Caco-2 (cell line): ENCODE measurements at regions not wholly inside any gene's neighbourhood (a gene's known extent, or its start where the extent isn't known, plus 50 kb on each side); places are given as distances from the start of the nearest gene placed in this dataset.

Source experiments
- BruUV-seq: library from RNA; stranded (reverse); fragments of 400-500 nt; replicated peaks from 2 replicates; lab custom pipeline; 2021; lab: Mats Ljungman, UMichigan
- CTCF ChIA-PET: fragments of 300-600 bp; sonication (Branson Sonifier 250); formaldehyde crosslinking; loops from one replicate; lab custom pipeline; 2022; ENCODE audit warnings: antibody characterized with exemption; lab: Charles Lee
- POLR2A ChIA-PET: fragments of 300-600 bp; sonication (Branson Sonifier 250); formaldehyde crosslinking; loops from one replicate; lab custom pipeline; 2022; ENCODE audit warnings: antibody characterized with exemption; lab: Charles Lee
- DNase-seq, 2 experiments: peaks; one replicate each; pipeline versions ENCODE4 v3.0.0 to v3.0.0-alpha.2; 2020 to 2022
- H3K27me3 ChIP-seq: replicated peaks from 2 replicates; pipeline ENCODE4 v1.6.0; 2011; ENCODE audit warnings: low read length; ENCODE audit not compliant: control insufficient read depth, insufficient read depth
- H3K36me3 ChIP-seq: 2 replicates; pipeline ENCODE4 v1.5.1; 2011; ENCODE audit warnings: low read length; ENCODE audit not compliant: control insufficient read depth, insufficient read depth
- H3K4me1 ChIP-seq: fragments of 250-450 bp; sonication (Bioruptor Pico); 2 replicates; pipeline ENCODE4 v1.5.1; 2020; ENCODE audit warnings: mild to moderate bottlenecking
- H3K4me3 ChIP-seq: 2 replicates; pipeline ENCODE4 v1.5.1; 2011; ENCODE audit warnings: low read depth, mild to moderate bottlenecking, control low read depth, low read length
- H3K9me3 ChIP-seq: fragments of 250-450 bp; sonication (Bioruptor Pico); 2 replicates; pipeline ENCODE4 v1.5.1; 2020; ENCODE audit warnings: mild to moderate bottlenecking, moderate library complexity
- H3K27ac Mint-ChIP-seq: one replicate; pipeline ENCODE4 v1.8.0; 2022; ENCODE audit warnings: mixed read lengths; ENCODE audit not compliant: unreplicated experiment
- H3K27me3 Mint-ChIP-seq: one replicate; pipeline ENCODE4 v1.8.0; 2022; ENCODE audit warnings: mixed read lengths; ENCODE audit not compliant: insufficient read depth, unreplicated experiment
- H3K36me3 Mint-ChIP-seq: one replicate; pipeline ENCODE4 v1.8.0; 2022; ENCODE audit warnings: mild to moderate bottlenecking, mixed read lengths; ENCODE audit not compliant: insufficient read depth, unreplicated experiment
- H3K4me1 Mint-ChIP-seq: one replicate; pipeline ENCODE4 v1.8.0; 2022; ENCODE audit warnings: low read depth, mixed read lengths; ENCODE audit not compliant: unreplicated experiment
- H3K4me3 Mint-ChIP-seq: one replicate; pipeline ENCODE4 v1.8.0; 2022; ENCODE audit warnings: mild to moderate bottlenecking, moderate library complexity, mixed read lengths; ENCODE audit not compliant: unreplicated experiment
- H3K9me3 Mint-ChIP-seq: one replicate; pipeline ENCODE4 v1.8.0; 2022; ENCODE audit warnings: mixed read lengths; ENCODE audit not compliant: unreplicated experiment
- intact Hi-C: fragments of 100-400 bp; cut with micrococcal nuclease; formaldehyde crosslinking; loops from one replicate; pipeline ENCODE4 v1.10.0; 2022; ENCODE audit not compliant: unreplicated experiment
- TF ChIP-seq, protein P1 (sequence below), 2 experiments: fragments of 200-600 bp in 1 of 2; IDR thresholded peaks; 1 replicate in 1 of 2; 2 replicates in 1 of 2; pipeline versions ENCODE4 v1.5.1 to v1.8.0; 2011 to 2022; ENCODE audit warnings: antibody characterized with exemption in 1 of 2, control low read depth in 1 of 2, inconsistent platforms in 1 of 2, low read depth in 1 of 2, low read length in 1 of 2, mild to moderate bottlenecking in 1 of 2, moderate library complexity in 1 of 2; ENCODE audit not compliant: insufficient read depth in 1 of 2, severe bottlenecking in 1 of 2, unreplicated experiment in 1 of 2

- intact Hi-C loops = no loop called here
- Histone ChIP-seq H3K36me3 (no peaks in the 10 kb centered on the region), H3K27me3 (no peaks in the 10 kb centered on the region), H3K9me3 (no peaks in the 10 kb centered on the region), H3K4me3 (no peak overlapping the region), H3K4me1 (peaks cover under 1% of the 10 kb centered on the region; the same call in 1 of the 2 replicates)
- ChIA-PET CTCF (no interaction called here), POLR2A (no interaction called here)
- no peak overlapping the region for H3K27ac Mint-ChIP-seq
- H3K36me3 Mint-ChIP-seq = no peaks in the 10 kb centered on the region
- peaks cover 2% of the 10 kb centered on the region for H3K27me3 Mint-ChIP-seq
- DNase-seq = no peak
- no peaks in the 10 kb centered on the region for H3K4me1 Mint-ChIP-seq
- no peak overlapping the region for H3K4me3 Mint-ChIP-seq
- no TSS peak for BruUV-seq
- no peaks in the 10 kb centered on the region for H3K9me3 Mint-ChIP-seq
- TF ChIP-seq, protein P1, sequence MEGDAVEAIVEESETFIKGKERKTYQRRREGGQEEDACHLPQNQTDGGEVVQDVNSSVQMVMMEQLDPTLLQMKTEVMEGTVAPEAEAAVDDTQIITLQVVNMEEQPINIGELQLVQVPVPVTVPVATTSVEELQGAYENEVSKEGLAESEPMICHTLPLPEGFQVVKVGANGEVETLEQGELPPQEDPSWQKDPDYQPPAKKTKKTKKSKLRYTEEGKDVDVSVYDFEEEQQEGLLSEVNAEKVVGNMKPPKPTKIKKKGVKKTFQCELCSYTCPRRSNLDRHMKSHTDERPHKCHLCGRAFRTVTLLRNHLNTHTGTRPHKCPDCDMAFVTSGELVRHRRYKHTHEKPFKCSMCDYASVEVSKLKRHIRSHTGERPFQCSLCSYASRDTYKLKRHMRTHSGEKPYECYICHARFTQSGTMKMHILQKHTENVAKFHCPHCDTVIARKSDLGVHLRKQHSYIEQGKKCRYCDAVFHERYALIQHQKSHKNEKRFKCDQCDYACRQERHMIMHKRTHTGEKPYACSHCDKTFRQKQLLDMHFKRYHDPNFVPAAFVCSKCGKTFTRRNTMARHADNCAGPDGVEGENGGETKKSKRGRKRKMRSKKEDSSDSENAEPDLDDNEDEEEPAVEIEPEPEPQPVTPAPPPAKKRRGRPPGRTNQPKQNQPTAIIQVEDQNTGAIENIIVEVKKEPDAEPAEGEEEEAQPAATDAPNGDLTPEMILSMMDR (IDR thresholded peaks at IDR 0.05; ENCODE audit: insufficient read depth in 1 of 2, low read depth in 1 of 2, low read length in 1 of 2, severe bottlenecking in 1 of 2, unreplicated experiment in 1 of 2) = no peak
Observed at GRCh38 chr7:33674804-33675411, 230.4 kb upstream of the BMPER start.

- Mint-ChIP-seq H3K27ac (no peak overlapping the region), H3K4me1 (no peaks in the 10 kb centered on the region), H3K9me3 (no peaks in the 10 kb centered on the region), H3K4me3 (no peak overlapping the region), H3K36me3 (no peaks in the 10 kb centered on the region), H3K27me3 (peaks cover 2% of the 10 kb centered on the region)
- Histone ChIP-seq H3K4me1 (no peaks in the 10 kb centered on the region), H3K4me3 (no peak overlapping the region), H3K9me3 (no peaks in the 10 kb centered on the region), H3K27me3 (no peaks in the 10 kb centered on the region), H3K36me3 (no peaks in the 10 kb centered on the region)
- ChIA-PET POLR2A (no interaction called here), CTCF (no interaction called here)
- intact Hi-C loops = no loop called here
- no peak for DNase-seq
- BruUV-seq = no TSS peak
- TF ChIP-seq, protein P1 (IDR thresholded peaks at IDR 0.05; ENCODE audit: insufficient read depth in 1 of 2, low read depth in 1 of 2, low read length in 1 of 2, severe bottlenecking in 1 of 2, unreplicated experiment in 1 of 2) = no peak
Observed at GRCh38 chr7:33677556-33677955, 227.8 kb upstream of the BMPER start.

DNA sequence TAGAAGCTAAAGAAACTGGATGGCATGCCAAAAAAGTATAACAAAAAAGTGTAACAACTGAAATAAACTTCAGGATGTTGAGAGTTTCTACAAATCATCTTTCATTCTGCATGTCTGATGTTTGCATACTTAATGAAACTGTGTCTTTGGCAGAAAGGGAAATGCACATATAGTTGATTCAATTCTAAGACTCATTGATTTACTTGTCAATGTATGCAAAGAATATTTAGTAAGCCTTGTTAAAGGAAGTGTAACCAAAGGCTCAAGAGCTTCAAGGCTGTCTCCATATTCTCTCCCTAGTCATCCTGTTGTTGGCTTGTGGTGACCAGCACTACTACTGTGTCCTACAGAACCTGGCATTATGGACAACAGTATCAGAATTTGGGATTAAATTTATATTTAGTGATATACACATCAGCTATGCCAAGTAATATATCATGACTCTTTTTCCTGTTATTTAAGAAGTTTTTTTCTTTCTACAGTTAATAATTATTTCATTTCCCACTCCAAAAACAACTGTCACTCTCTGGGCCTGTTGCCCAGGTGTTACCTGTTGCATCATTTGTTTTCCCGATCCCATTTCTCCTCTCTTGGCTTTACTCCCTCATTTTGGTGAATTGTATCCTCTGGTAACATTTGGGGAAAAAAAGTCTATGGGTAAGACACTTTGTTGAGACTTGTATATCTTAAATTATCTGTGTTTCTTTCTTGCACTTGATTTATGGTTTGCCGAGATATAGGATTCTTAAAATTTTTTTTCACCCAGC, 226.6 kb upstream of the BMPER start:
- Histone ChIP-seq H3K27me3 (no peaks in the 10 kb centered on the region), H3K4me3 (no peak overlapping the region), H3K36me3 (no peaks in the 10 kb centered on the region), H3K4me1 (no peaks in the 10 kb centered on the region), H3K9me3 (no peaks in the 10 kb centered on the region)
- intact Hi-C loops = no loop called here
- TF ChIP-seq, protein P1 (IDR thresholded peaks at IDR 0.05; ENCODE audit: insufficient read depth in 1 of 2, low read depth in 1 of 2, low read length in 1 of 2, severe bottlenecking in 1 of 2, unreplicated experiment in 1 of 2) = no peak
- Mint-ChIP-seq H3K9me3 (no peaks in the 10 kb centered on the region), H3K4me1 (no peaks in the 10 kb centered on the region), H3K4me3 (no peak overlapping the region), H3K27ac (no peak overlapping the region), H3K36me3 (no peaks in the 10 kb centered on the region), H3K27me3 (peaks cover 2% of the 10 kb centered on the region)
- ChIA-PET POLR2A (no interaction called here), CTCF (no interaction called here)
- BruUV-seq = no TSS peak
- no peak for DNase-seq
